Peyer's patch (tissue), 4 donors: ENCODE measurements at regions not wholly inside any gene's neighbourhood (a gene's known extent, or its start where the extent isn't known, plus 50 kb on each side); places are given as distances from the start of the nearest gene placed in this dataset.

ENCODE experiments used
- POLR2A ChIP-seq, 2 donors: fragments of 450-650 bp; IDR thresholded peaks; one replicate each; pipeline ENCODE4 v1.5.1; 2017; ENCODE audit warnings: antibody characterized with exemption in 2 of 2, mild to moderate bottlenecking in 2 of 2, moderate library complexity in 2 of 2
- TF ChIP-seq, protein P1 (sequence below), 6 experiments: fragments of 450-650 bp in 4 of 6; fragments of 200-600 bp in 2 of 6; sonication (generic) in 1 of 6; IDR thresholded peaks; one replicate each; pipeline ENCODE4 v1.5.1; 2017 to 2019; ENCODE audit warnings: antibody characterized with exemption in 6 of 6, mild to moderate bottlenecking in 3 of 6, moderate library complexity in 1 of 6

- TF ChIP-seq POLR2A (IDR thresholded peaks at IDR 0.05): no peak
- TF ChIP-seq, protein P1, sequence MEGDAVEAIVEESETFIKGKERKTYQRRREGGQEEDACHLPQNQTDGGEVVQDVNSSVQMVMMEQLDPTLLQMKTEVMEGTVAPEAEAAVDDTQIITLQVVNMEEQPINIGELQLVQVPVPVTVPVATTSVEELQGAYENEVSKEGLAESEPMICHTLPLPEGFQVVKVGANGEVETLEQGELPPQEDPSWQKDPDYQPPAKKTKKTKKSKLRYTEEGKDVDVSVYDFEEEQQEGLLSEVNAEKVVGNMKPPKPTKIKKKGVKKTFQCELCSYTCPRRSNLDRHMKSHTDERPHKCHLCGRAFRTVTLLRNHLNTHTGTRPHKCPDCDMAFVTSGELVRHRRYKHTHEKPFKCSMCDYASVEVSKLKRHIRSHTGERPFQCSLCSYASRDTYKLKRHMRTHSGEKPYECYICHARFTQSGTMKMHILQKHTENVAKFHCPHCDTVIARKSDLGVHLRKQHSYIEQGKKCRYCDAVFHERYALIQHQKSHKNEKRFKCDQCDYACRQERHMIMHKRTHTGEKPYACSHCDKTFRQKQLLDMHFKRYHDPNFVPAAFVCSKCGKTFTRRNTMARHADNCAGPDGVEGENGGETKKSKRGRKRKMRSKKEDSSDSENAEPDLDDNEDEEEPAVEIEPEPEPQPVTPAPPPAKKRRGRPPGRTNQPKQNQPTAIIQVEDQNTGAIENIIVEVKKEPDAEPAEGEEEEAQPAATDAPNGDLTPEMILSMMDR (IDR thresholded peaks at IDR 0.05): no peak
Observed at GRCh38 chr15:53831907-53832770, 72.7 kb upstream of the WDR72 start.
